ENCODE measurements at regions not wholly inside any gene's neighbourhood (a gene's known extent, or its start where the extent isn't known, plus 50 kb on each side); places are given as distances from the start of the nearest gene placed in this dataset.

DNA sequence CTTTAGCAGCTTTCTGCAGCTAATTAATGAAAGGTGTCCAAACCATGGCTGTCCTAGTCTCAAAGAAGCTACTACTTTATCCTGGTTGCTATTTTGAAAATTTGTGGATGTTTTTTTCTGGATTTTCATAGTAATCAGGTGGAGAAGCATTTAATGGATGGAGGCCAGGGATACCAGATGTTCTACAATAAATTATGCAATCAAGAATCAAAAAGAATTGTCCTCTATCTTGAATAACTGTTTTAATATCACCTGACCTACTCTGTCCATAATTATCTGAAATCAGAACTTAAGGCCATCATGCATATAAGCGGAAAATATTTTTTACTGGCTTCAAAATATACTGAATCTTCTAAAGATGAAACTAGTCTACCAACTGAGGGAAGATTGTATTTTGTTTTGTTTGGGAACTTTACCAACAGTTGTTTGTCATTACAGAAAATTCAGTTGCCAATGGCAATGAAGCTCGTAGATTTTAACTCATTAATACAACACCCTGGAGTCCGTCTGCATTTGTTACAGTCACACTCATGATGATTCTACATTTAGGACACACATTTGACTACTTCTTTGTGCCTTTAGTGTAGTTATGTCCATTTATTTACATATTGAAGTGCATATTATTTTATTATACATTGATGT lies 762.3 kb upstream of the GRM7 start:
- no peak for DNase-seq (ENCODE audit: low read depth)

DNA sequence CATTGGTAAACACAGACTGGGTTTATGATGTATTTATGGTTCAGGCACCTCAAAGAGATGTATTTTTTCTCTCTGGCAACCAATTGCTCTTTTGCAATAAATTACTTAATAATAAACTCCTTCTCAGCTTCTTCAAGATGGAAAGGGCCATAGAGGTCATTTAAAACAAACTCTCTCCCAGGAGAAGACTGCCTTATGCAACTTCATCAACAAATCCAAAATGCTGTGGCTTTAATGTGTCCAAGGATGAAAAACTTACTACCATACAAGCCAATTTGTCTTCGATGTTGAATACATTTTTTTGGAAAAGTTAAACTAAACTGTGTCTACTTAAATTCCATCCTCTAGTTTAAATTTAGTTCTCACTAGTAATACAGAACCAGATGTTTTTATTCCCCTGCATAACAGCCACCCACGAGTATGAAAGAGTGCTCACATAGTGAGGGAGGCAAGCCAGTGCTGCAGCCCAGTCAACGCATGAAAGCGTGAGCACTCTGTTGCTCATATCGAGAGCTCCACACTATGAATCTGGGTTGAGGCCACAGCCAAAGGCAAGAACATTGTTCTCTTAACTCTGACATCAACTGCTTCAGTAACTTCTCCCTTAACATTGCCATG lies 761.3 kb upstream of the GRM7 start:
- no peak for DNase-seq (ENCODE audit: low read depth)

DNA sequence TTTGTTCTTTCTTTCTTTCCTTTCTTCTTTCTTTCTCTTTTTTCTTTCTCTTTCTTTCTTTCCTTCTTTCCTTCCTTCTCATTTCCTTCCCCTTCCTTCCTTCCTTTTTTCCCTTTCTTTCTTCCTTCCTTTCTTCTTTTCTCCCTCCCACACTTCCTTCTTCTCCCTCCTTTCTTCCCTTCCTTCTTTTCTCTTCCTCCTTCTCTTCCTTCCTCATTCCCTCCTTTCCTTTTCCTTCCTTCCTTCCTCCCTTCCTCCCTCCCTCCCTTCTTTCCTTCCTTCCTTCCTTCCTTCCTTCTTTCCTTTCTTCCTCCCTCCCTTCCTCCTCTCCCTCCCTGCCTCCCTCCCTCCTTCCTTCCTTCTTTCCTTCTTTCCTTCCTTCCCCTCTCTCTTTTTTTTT lies 755.7 kb upstream of the GRM7 start:
- DNase-seq (ENCODE audit: low read depth): no peak

DNA sequence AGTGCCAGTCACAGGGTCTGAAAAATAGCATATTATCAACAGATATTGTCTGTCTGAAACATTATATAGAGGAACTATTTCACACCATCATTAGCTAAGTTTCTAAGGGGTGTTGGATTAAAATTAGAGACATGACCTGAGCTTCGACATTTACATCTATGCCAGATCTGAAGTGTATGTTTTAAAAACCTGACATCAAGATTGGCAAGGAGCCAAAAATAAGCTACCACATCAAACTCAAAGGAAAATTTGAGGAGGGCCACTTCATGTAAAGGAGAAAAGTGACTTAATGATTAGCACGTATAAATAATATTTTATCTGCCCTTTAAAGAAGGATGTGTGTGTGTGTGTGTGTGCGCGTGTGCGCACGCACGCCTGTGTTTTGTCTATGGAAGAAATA lies 752.0 kb upstream of the GRM7 start:
- DNase-seq (ENCODE audit: low read depth): no peak

DNA sequence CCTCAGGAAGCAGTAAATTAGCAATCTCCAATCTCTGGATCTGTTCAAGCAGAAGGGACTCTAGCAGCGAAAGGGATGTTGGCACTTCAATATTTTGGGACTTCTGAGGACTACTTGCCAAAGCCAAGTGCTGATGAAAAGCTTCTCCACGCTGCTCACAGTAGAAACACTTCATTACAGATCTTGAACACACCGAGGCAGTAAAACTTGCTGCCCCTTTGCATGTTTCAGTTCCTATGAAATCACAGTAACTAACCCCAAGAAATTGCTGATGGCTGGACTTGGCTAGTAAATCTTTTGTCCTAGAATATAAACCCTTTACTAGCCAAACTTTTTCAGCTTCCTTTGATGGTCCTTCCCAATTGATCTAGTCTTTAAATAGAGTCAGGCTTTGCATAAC lies 750.5 kb upstream of the GRM7 start:
- DNase-seq (ENCODE audit: low read depth): no peak

DNA sequence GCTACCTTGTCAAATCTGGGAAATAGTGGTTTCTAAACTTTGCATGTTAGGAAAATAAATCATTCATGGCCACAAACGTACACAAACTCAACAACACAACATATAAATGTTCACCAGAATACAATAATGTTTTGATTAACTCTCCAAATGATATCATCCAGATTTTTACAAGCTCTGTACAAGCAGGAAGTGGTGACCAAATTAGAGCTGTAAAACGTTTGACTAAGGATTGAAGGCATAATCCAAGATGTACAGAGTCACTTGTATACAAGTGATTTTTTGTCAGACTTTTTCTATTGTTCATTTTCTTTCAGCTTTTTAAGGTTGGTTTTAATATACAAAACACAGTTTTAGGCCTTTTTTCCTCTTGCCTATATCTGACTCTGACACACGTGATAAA lies 748.4 kb upstream of the GRM7 start:
- DNase-seq (ENCODE audit: low read depth): no peak

DNA sequence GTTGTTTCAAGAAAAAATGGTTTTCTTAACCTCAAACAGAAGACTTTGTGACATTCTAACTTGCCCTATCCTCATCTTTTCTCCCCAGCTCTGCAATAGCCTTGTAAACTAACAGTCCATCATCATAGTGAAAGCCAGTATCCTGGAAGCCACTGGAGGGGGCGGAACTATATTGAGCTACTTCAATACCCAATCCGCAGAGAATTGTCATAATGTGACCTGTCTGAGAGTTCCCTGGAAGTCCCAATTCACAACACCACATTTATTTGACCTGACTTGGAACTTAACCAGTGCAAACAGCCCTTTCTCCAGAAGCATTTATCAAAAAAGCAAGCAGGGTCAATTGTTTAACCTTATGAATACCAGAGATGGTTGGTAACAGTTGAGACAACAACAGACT lies 747.6 kb upstream of the GRM7 start:
- DNase-seq (ENCODE audit: low read depth): no peak

DNA sequence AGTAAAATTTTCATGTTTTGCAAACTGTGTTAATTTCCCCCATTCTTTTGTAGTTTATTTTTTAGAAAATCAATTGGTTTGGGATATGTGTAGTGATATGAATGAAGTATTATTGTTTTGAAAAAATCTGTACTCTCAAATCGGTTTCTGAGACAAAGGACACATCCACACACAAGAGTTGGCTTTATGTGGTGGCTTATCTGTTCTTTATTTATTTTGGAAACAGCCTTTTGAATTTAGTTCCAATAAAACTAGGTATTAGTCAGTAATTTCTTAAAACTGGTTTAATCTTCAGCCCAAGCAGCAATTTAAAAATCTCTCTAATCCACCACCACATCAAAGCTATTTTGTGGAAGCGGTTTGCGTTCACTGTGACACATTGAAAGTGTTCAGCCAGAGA lies 741.5 kb upstream of the GRM7 start:
- DNase-seq (ENCODE audit: low read depth): no peak

DNA sequence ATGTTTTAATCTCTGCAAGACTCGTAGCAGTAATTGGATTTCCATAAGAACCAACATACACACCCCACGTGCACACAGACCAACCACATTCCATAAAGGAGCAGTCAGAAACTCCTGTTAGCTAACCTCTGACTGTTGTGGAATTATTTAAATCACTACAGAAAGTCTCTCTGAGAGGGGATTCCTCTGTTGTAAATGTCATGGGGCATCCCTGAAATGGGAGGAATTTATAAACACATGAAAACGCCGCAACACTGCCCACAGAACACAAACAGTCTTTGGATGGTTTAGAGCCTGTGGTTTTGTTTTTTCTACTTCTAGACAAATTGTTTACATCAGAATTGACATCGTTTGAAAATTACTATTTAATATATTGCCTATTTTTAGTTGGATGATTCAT lies 740.1 kb upstream of the GRM7 start:
- DNase-seq (ENCODE audit: low read depth): no peak

DNA sequence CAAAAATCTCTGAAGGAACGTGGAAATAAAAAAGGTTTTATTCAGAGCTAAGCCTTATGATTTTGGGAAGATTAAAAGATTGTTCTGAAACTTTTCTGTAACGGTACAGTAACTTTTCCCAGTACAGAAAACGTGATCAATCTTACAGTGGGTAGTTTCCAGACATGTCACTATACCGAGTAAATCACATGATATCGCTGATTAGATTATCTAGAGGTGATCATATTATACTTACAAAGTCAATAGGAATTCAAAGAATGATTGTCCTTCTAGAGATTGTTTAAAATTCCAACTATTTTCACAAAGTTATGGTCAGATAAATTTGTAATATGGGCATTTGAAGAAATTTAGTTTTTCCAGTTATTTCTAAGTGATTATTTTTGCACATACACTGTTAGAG lies 736.0 kb upstream of the GRM7 start:
- DNase-seq (ENCODE audit: low read depth): no peak

DNA sequence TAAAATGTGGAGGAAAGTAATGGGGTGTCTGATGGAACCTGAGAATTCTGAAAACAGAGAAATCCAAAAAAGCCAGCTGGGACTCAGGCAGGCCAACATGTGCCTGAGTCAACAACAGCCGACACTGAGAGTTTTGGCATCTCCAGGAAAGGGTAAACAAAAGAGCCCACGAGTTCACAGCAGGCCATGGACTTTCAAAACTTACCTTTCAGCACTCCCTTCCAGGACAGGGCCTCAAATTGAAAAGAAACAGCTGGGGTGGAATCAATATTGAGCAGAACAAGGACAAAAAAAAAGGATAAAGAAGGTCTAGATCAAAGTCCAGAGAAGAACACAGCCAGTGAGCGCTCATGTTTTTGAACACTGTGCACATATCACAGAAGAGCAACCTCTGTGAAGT lies 735.4 kb upstream of the GRM7 start:
- no peak for DNase-seq (ENCODE audit: low read depth)

DNA sequence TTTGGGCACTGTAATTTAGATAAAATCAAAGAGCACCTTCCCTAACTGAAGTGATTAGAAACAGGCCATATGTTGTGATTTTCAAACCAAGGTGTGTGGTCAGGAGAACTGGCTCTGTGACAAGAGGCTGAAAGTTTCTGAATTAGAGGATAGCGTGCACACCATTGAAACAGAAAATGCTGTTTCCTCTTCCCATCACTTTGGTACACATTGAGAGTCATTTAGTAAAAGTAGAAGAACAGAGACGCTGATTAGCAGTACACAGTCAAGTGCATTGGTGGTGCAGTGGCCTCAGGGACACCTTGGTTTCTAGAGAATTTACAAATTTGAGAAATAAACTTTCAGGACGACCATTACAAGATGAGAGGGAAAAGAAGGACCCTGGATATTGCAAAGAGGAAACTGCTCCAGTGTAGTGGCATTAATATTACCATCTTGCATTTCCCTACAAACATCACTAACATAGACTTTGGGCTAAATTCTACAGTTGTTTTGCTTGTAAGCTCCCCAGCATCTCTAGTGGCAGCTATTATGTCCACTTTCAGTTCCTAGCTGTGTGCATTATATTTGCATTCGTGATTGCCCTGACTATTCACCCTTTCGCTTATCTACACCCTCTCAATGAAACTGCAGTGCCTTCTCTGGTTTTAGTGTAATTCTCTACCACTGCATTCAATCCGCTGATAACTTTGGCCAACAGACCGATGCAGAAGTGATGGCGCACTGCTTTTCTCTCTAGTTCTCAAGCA lies 728.1 kb upstream of the GRM7 start:
- no peak for DNase-seq (ENCODE audit: low read depth)

DNA sequence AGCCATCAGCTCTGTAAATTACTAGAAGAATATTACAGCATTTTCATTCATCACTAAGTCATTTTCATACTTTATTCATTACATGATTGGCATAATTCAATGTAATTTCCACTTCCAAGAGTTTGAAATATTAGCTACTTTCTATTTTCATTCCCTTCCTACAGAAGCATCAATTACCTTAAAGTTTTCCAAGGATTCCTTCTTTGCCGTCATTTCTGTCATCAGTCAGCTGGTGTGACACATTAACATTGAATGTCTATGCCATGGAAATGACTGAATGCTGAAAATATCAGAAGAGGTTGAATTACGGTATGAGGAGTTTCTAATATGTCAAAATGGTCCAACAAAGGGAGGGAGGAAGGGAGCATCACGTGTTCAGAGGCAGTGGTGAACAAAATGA lies 718.2 kb upstream of the GRM7 start:
- DNase-seq (ENCODE audit: low read depth): no peak

DNA sequence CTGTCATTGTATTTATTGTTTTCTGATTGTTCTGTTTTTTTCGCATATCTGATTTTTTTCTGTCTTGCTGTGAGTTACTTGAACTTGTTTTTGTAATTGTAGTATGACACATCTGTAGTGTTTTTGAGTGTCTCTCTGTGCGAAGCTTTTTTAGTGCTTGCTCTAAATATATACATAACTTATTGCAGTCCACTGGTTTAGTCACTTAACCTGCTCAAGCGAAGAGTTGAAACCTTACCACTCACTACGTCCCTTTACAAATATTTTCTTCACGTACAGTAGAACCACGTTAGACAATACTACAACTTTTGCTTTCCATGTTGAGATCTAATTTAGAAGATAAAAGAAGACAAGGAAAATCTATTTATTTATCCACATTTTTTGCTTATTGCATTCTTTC lies 713.0 kb upstream of the GRM7 start:
- DNase-seq (ENCODE audit: low read depth): no peak

DNA sequence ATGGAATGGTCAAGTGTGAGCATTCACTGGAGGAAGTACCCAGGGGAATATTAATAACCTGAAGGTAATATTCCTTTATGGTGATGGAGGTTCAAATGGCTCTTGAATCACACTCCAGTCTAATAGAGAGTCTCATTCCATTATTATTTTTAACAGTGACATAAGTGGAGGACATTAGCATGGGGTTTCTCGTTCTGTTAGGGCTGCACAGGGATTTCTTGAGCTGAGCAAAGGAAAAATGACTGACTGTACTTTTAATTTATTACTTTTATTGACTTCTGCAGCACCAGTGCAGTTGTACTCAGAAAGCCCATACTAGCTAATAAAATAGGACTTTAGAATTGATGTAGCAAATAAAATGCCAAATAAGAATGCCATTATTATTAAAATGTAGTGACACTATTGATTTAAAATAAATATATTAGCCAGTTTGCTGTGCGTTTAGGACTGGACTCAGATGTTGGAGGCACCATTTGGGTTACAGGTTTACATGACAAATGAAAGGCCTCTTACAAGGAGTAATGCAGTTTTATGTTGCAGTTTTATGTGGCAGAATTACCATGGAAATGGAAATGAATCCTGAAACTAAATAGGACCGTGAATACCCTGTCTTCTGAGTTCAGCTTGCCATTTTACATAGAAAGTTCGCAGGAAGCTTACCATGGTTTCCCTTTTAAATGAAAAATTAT lies 705.1 kb upstream of the GRM7 start:
- DNase-seq (ENCODE audit: low read depth): no peak

DNA sequence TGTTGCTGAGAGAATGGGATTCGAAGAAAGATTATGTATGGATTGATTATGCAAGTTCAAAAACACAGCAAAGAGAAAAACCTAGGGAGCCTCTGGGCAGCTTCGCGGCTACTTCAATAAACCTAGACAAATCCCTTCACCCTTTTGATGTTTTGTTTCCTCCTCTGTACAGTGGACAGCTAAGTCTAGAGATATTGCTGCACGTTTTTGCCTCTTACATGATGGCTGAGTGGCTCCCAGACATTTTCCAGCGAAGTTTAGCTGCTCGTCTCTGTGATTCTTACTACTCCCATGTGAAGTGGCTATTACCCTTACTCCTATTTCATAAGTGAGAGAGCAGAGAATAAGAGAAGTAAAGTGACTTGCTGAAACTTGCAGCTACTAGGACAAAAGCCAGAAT lies 695.0 kb upstream of the GRM7 start:
- no peak for DNase-seq (ENCODE audit: low read depth)

DNA sequence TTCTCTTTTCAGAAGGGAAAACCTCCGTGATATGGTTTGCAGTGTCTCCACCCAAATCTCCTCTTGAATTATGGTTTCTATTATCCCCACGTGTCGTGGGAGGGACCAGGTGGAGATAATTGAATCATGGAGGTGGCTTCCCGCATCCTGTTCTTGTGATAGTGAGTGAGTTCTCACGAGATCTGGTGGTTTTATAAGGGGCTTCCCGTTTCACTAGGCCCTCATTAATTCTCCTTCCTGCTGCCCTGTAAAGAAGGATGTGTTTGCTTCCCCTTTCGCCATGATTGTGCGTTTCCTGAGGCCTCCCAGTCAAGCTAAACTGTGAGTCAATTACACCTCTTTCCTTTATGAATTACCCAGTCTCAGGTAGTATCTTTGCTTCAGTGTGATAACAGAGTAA lies 692.7 kb upstream of the GRM7 start:
- DNase-seq (ENCODE audit: low read depth): no peak

DNA sequence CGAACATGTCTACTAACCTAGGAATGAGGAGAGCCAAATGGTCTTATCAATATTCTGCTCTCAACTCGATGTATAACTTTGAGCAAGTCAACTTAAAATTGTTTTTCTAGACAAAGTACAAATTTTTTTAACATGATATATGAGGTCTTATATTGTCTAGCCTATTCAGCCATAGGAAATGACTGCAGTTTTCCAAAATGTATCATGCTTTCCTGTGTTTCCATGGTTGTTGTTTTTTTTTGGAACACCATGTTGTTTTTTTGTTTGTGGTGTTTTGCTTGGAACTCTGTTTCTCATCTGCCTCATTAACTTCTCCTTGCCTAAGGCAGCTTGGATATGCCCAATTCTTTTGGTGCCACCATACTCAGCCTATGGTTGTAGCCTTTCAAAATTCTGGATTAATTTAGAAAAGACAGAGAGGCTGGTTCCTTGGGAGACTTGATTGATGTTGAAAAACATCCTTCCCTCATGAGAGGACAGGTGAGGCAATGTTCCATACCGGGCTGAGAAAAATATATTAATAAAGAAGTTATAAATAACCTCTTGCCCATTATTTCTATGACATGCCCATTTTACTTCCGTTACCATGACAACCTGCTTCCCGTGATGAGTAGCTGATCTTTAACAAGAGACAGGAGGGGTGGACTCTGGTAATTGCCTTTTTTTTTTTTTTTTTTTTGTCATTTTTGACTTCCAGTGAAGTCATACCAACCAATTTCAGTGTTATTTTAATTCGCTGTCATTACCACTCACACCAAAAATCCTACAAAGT lies 687.9 kb upstream of the GRM7 start:
- DNase-seq (ENCODE audit: low read depth): no peak

DNA sequence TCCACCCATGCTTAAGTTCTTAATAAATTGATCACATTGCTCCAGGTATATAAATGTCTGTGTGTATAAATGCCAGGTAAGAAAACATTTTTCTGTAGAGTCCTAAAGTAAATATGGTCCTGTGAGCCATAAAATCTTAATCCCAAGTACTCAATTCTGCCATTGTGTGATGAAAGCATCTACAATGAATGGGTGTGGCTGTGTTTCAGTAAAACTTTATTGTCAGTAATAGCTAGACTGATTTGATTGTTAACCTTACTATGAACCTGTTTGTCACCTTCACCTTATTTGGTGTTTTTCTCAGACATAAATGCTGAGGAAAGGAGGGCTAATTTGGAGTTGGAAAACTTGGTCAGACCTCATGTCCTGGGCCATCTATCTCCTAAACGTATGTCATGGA lies 683.5 kb upstream of the GRM7 start:
- DNase-seq (ENCODE audit: low read depth): no peak

DNA sequence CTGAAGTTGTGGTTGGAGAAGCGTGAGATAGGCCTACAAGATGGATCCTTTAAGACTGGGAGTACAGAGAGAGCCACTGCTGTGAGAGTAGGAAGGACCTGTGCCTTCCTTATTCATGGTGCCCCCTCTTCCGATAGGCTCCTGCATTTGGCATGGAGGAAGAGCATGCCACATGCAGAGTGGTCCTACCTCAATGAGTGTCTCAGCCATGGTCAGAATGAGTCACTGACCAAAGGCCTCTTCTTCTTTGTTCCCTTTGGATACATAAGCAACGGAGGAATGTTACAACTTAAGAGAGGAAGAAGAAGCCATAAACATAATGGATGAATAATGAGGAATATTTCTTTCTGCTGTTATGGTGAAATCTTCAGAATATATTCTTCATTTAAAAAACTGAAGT lies 681.2 kb upstream of the GRM7 start:
- no peak for DNase-seq (ENCODE audit: low read depth)

DNA sequence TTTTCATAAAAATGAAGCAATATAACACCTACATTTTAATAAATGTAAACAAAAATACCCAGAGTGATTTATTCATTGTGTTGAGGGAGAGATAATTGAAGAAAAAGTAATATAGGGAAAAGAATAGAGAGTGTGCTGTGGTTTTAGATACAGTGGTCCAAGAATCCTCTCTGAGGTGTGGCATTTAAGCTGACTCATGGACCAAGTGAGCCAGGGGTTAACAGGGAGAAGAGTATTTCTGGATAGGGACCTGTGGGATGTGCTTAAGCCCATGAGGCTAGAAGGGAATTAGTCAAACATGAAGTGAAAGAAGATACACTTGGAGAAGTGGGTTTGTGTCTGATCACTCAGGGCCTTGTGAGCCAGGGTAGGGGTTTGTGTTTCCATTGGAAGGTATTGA lies 680.7 kb upstream of the GRM7 start:
- DNase-seq (ENCODE audit: low read depth): no peak

DNA sequence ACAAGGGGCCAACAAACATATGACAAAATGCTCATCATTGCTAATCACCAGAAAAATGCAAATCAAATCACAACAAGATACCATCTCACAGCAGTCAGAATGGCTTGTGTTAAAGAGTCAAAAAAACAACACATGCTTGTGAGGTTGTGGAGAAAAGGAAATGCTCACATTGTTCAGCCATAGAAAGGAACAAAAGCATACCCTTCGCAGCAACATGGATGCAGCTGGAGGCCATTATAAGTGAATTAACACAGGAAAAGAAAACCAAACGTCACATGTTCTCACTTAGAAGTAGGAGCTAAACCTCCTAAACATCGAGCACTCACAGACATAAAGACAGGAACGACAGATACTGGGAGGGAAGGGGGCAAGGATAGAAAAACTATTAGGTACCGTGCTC lies 678.4 kb upstream of the GRM7 start:
- DNase-seq (ENCODE audit: low read depth): no peak
